Umbilical cord (tissue), 1 donor: ENCODE measurements at regions not wholly inside any gene's neighbourhood (a gene's known extent, or its start where the extent isn't known, plus 50 kb on each side); places are given as distances from the start of the nearest gene placed in this dataset.
"Not testable (repeated sequence)": the region's sequence is repeated elsewhere in the genome, so short reads cannot be mapped to it uniquely, and the experiment has no call there.

Source experiments
- DNase-seq: peaks from one replicate; pipeline ENCODE4 v3.0.0-alpha.2; 2015; ENCODE audit warnings: low spot score

DNA sequence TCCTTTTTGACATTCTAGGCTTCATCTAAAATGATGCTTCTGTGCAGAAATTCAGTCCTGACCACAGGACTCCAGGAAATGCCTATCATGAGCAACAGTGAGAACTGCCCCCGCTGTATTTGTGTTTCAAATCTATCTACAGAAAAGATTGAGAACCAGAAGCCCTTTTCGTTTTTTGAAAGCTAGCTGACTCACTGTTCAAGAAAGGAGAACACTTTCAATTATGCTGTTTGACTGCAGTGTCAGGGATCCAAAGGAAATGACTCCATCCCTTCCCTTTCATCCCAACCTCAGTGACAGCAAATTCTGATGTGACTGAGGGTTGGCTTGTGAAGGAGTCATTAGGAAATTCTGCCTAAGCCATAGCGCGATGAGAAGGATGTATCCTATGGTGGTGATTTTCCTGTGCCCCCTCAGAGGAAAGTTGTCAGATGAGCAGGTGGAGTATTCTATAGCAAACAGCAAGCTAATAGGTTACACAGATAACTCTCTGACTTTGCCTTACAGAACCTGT, 622.3 kb downstream of the TMEM114 start:
- DNase-seq = no peak

DNA sequence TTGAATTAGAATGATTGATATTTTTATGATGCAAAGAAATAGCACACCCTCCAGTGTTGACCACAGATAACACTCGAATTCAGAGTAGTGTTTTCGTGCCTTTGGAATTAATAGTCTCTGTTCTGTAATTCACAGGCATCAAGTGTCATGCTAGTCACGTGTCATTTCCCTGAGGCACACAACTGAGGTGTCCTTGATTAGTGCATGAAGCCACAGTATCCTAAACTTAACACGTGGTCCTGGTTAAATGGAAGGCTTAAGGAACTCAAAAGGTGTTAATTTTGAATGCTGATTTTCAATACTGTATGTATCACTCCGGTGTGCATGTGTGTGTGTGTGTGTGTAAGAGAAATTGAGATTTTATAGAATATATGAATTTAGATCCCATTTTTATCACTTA, 625.6 kb downstream of the TMEM114 start:
- DNase-seq = no peak

DNA sequence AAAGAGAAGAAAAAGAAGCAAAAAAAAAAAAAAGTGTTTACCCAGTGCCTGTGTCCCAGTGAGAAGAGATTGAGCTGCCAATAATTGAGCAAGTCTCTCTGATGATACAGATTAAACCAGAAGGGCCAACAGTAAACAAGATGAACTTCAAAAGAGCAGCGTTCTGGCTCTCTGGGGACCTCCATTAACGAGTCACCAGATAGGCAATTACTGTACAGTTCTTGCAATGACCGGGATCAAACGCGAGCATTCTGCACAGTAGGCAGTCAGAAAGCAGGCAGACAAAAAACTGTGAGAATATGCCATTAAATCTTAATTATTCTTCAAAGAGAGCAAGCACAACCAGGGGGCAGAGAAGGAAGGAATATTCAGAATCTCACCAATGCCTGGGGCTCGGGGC, 626.1 kb downstream of the TMEM114 start:
- no peak for DNase-seq

DNA sequence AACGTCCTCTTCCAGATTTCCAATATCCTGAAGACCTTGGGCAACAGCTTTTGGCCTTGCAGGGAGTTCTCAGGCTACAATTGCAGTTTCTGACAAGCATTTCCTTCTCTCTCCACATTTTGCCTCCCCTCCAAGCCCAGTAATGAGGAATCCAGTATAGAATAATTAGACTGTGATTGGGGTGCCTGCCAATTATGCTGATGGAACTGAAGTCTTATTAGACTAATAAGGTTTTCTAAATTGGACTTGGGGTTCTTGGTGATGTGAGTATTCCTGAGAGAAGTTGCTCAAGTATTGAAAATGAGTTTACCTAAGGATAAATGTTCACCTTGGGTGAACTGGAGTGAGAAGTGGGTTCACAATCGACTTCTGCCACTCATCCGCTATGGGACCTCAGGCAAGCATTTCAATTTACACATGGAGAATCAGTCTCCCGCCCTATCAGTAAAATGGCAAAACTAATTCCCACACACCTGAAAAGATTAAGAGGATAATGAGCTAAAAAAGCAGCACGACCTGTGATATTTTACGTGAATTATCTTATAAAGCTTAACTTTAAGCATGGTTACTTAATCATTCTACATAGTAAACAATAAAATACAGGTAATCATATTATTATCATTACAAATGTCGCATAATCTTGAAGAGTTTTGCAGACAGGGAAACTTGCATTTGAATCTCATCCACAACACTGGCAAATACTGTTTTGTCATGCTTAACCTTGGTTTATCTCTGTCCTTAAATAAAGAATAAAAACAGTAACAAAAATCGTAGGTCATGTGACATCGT, 628.0 kb downstream of the TMEM114 start:
- no peak for DNase-seq

DNA sequence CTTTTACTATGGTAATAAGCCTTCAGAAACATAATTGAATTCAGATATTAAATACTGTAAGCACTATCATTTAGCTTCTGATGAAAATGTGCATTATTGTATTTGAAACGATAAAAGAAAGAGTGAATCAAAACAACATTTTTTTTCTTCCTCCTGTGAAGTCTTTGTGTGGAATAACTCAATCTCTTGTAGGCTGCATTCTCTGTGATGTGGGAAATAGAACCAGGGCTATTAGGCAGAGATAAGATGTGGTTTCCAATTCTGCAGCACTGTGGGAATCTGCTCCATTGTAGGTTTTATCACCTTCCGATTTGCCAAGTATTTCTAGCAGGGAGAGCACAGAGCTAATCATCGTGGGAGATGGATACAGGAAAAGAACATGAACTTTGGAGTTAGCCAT, 624.5 kb downstream of the RBFOX1 start:
- DNase-seq = no peak

DNA sequence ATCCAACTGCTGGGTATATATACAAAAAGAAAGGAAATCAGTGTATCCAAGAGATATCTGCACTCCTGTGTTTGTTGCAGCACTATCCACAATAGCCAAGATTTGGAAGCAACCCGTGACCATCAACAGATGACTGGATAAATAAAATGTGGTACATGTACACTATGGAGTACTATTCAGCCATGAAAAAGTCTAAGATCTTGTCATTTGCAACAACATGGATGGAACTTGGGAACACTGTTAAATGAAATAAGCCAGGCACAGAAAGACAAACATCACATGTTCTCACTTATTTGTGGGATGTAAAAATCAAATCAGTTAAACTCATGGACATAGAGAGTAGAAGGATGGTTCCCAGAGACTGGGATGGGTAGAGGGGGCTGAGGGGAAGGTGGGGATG, 620.7 kb downstream of the RBFOX1 start:
- DNase-seq = no peak

DNA sequence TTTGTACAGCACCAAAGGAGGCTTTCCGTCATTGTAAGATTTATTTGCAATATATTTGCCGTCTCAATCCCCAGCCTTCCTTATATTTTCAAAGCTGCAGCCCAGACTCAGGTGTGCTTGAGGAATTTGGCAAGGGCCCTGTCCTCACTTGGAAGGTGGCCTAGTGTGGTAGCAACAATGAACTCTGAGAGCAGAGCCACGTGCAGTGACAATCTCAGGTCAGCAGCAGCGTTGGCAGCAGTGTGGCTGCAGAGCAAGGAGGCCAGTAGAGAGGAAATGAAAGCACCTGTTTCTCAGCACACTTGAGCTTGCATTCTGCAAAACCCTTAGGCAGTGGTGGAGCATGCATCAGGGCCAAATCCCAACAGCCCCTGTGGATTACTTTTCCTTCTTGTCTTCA, 613.5 kb downstream of the RBFOX1 start:
- no peak for DNase-seq

DNA sequence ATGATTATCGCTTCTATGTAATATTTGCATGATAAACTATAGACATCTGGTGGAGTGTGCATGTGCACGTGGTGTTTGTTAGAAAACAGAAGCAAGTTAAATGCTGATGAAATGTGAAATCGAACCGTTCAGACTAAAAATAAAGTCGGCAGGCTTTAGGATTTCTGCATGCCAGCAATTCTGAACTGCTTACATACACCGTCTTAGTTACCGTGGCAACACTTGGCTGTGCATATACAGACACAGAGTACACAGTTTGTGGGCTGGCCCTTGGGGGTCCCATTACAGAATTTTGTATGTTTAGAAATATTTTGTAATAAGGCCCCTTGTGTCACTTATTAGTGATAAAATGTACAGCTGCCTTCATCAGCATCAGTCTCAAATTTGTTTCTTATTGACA, 605.5 kb downstream of the RBFOX1 start:
- peak; percentile 90 for DNase-seq

DNA sequence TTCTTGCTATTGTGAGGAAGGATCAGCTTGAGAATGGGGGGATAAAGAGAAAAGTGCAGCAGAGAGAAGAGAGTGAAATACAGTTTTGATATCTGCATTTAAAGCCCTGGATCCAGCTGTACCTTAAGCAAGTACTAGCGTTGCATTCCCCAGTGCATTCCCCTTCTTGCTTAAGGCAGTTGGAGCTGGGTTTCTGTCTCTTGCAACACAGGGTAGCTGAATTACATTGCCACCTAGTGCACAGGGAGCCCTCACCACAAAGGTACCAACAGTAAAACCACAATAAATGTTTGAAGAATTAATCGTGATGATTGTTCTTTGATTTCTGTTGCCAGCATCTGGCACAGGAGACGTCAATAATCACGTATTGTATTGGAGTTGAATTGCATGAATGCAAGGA, 588.7 kb downstream of the RBFOX1 start:
- DNase-seq = peak; percentile 43

DNA sequence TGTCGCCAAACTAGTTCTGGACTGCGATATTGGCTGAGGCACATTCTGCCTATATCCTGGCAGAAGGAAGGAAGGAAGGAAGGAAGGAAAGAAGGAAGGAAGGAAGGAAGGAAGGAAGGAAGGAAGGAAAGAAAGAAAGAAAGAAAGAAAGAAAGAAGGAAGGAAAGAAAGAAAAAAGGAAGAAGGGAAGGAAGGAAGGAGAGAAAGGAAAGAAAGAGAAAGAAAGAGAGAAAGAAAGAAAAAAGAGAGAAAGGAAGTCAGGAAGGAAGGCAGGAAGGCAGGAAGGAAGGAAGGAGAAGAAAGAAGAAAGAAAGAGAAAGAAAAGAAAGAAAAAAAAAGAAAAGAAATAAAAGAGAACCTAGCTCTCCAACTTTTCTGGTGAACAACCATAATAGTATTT, 587.1 kb downstream of the RBFOX1 start:
- no peak for DNase-seq

DNA sequence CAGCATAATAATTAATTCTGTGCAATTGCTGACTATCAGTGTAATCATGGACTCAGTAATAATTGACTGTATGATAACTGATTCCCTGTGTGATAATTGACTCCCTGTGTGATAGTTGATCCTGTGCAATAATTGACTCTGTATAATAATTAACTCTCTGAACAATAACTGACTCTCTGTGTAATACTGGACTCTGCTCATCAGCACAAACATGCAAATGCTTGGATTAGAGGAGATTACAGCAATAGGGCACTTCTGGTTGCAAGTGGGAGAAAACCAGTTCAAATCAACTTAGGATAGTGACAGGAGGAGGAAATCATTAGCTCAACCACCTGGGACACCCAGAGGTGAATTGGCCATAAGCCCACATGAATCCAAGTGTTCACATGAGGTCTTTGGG, 582.1 kb downstream of the RBFOX1 start:
- no peak for DNase-seq

DNA sequence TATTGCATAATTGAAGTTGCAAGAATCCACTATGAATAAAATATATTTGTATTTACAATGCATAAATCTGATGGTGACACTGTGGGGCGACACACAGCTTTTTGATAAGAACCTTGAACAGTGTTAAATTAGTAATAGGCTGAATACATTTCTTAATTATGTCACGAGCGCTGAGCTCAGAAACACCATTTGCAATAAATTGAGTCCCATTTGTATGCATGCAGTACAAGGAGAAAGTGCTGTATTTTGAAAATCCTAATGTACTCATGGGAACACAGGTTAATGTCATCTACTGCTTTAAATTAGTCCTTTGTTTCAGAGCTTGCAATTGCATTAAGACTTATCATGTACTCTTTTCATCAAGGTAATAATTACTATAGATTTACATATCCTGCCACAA, 579.5 kb downstream of the RBFOX1 start:
- no peak for DNase-seq

DNA sequence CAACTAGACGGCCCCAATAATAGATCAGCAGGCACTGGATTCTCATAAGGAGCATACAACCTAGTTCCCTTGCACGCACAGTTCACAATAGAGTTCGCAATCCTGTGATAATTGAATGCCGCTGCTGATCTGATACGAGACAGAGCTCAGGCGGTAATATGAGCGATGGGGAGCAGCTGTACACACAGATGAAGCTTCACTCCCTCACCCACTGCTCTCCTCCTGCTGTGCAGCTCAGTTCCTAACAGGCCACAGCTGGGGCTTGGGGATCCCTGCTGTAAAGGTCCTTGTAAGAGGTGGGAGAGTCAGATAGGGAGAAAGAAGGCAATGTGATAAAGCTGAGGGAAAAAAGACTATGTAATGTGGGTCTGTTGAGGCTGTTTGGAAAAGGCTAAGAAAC, 577.5 kb downstream of the RBFOX1 start:
- DNase-seq = no peak

DNA sequence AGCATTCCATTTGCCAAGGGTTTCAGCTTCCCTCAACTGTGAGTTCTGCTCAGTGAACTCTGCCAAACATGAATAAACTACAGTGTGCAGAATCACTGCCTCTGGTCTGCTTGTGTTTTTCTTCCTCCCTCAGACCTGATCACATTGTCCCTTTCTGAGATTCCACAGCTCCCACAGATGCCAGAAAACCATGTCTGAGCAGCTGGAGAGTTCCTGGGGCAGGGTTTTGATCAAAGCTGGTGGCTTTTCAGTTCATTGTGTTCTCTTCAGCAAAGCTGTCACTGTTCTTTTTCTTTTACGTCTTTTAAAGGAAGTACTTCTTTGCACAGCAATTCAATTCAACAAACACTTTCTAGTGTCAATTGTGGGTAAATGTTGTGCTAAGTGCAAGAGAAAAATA, 555.8 kb downstream of the RBFOX1 start:
- DNase-seq = peak; percentile 83

DNA sequence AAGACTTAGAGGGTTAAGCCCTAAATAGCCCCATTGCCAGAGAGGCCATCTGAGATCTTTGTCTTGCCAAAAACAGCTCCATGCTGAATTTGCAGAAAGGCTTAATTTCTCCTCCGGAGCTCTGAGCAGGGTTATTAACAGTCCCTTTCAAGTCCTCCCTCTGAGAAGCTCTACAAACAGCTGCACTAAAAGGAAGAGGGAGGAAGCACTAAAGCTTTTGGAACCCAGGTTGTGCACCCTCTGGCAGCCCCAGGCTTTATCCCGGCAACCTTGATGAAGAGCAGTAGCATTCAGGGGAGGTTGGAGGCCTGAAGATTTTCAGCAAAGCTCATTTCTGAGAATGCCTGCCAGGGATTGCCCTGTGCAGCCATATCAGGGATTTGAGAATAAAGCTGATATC, 554.7 kb downstream of the RBFOX1 start:
- peak; percentile 97 for DNase-seq

DNA sequence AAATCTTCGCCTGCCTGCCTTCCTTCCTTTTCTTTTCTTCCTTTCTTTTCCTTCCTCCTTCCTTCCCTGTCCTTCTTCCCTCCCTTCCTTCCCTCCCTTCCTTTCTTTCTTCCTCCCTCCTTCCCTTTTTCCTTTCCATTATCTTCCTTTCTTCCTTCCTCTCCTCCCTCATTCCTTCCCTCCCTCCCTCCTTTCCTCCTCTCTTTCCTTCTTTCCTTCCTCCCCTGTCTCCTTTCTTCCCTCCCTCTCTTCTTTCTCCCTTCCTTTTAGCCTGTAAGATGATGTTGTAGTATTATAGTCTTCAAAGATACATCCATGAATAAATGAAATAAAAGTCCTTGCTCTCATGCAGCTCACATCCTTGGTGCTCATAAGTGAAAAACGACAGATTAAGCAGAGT, 539.3 kb downstream of the RBFOX1 start:
- no peak for DNase-seq

DNA sequence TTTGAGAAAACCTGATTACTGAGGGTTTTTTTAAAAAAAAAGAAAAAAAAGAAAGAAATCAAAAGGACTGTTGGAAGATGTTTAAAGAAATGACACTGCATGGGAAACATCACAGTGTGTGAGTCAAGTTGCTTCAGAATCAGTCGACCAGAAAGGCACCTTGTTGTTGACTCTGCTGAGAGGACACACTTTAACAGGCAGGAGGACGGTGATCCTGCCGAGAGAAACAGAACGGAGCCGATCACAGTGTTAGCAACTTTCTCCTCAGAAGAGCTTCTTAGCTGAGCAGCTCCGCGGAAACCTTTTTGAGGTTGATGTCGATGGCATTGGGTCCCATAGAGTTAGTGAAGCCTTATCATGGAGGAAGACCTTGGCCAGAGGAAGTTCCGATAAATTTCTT, 538.7 kb downstream of the RBFOX1 start:
- no peak for DNase-seq

DNA sequence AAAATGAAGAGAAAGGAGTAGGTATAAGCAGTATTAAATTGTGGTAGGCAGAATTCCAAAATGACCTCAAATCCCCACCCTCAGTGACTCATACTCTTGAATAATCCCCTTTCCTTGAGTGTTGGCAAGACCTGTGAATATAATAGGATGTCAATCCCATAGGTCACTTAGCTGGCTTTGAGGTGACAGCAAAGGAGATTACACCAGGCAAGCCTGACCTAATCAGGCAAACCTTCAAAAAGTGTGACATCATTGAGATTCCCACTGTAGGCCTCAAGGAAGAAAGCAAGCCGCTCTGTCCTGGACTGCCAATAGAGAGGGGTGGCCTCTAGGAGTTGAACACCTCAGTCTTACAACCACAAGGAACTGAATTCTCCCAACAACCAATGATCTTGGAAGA, 535.2 kb downstream of the RBFOX1 start:
- DNase-seq = no peak

DNA sequence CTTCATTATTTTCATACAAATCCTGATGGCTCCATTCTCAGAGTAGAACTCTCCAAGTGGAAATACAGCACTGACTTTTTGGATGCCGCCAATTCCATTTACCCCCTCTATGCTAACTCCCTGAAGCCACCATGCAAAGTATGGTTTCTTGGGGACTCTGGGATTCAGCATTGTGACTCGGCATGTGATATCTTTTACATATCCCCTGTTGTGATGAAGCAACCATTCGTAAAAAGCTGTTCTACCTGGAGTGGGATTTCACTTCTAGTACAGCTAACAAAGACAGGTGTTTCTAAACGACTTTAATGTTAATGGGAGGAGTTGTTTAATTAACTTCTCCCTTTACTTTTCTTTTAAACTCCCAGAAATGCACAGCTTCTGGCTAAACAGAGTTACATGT, 533.5 kb downstream of the RBFOX1 start:
- DNase-seq = no peak

DNA sequence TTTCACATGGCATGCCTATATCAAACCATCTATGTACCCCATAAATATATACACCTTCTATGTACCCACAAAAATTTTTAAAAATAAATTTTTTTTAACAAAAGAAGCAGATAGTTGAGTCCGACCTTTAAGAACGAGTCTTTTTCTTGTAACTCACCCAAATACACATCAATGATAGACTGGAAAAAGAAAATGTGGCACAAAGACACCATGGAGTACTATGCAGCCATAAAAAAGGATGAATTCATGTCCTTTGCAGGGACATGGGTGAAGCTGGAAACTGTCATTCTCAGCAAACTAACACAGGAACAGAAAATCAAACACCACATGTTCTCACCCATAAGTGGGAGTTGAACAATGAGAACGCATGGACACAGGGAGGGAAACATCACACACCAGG, 532.7 kb downstream of the RBFOX1 start:
- not testable (repeated sequence) for DNase-seq

DNA sequence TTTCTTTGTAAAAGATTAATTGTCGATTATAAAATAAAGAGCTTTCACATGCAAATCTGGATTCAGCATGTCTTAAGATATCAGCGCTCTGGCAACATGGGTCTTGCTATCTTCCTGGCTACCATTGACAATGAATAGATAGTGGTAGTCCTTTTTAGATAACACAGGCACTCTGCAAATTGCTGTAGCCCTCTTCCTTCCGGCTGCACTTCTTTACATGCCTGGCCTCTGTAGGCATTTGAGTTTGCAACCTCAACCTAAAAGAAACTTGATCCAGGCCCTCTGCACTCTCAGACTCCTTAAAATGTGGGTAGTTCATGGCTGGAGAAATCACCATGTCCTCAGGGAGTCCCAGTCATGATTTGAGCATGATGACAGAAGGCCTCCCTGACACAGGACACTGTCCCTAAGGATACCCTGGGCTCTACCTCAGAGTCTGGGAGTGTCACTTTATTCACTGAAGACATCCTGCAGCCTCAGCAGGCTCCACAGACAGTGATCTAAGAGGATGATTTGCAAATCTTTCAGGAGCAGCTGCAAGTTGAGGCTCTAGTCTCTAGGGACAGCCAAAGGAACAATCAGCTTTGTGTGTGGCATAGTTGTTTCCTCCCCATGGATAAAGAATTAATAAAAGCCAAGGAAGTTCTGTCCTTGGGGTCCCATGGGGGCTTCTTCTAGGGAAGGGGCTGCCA, 529.4 kb downstream of the RBFOX1 start:
- DNase-seq = no peak

DNA sequence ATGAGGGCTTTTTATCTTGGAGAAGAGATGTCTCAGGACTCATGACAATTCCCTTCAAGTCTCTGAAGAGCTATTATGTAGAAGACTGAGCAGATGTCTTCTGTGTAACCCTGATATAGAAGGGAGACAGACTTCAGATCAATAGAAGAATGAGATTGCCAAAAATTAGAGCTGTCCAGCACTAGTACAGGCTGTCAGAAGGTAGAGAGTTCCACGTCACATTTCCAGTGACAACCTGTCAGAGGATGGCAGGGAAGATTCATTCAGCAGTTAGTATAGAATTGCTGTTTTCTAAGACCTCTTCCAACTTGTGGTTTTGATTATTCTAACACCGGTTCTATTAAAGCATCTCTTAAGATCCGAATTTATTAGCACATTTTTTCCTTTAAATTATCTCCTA, 520.6 kb downstream of the RBFOX1 start:
- DNase-seq = no peak

DNA sequence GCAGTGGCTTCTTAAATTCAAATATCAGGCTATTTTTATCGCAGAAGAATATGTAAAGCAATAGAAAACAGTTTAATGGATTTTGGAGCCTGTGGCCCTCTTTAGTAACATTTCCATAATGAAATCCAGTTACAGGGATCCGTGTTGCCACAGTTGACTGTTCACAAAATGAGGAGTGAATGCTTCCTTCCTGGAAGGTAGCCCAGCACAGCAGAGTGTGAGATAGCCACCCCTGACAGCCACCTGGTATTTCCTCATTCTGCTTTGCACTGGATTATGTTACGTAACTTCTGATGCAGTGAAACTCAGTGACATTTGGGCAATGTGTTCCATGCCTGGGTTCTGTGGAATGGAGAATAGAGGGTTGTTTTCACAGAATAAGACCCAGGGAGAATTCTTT, 517.2 kb downstream of the RBFOX1 start:
- no peak for DNase-seq
